ENCODE measurements at regions not wholly inside any gene's neighbourhood (a gene's known extent, or its start where the extent isn't known, plus 50 kb on each side); places are given as distances from the start of the nearest gene placed in this dataset.
"Not testable (repeated sequence)": the region's sequence is repeated elsewhere in the genome, so short reads cannot be mapped to it uniquely, and the experiment has no call there.

GRCh38 chr9:102435427-102435826 lies 559.7 kb upstream of the CYLC2 start:
- Mint-ChIP-seq H3K27ac (no peak overlapping the region), H3K36me3 (ENCODE audit: low read depth) (no peaks in the 10 kb centered on the region), H3K4me3 (no peak overlapping the region), H3K27me3 (no peaks in the 10 kb centered on the region), H3K4me1 (no peaks in the 10 kb centered on the region), H3K9me3 (ENCODE audit: low read depth) (peaks cover 11% of the 10 kb centered on the region)
- ChIA-PET CTCF (interaction anchor here (0.6 kb wide), 1 partner anchor 567 kb away, joined by 4 read pairs; no protein-coding TSS in a partner anchor), POLR2A (no interaction called here)
- no peak for DNase-seq
- intact Hi-C loops (cut with DNase I, micrococcal nuclease), result no loop called here
- no peak for ATAC-seq

DNA sequence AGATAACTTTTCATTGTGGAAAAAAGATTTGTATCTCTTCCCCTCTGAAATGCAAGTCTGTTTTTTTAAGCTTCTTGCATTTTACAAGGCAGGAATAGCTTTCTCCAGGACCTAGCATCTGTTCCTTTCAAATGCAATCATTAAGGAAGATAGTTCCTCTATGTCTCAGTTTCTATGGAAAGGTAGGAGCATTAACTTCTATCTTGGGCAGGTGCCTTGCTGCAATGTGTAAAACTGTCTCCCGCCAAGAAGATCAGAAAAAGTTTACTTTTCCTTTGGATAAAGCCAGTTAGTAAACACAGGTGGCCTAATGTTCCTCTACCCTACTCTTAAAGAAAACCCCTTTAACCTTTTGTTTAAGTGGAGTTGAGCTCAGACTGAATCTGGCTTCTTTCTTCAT lies 560.6 kb upstream of the CYLC2 start:
- intact Hi-C loops (cut with DNase I, micrococcal nuclease), result no loop called here

DNA sequence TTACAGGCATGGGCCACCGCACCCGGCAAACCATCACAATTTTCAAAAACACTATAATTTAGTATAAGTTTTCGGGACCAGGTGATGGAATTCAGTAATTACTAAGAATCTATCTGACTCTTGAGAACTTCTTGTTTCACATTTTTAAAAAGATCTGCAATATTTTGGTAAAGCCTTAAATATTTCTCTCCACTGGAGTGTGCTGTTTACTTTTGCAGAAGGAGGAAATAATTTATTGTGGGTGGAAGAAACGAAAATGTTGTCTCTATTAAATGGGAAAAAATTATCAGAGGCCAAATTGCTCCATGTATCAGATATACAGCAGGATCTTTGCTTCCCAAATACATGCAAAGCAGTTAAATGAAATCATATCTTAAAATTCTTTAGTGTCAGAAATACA lies 566.8 kb upstream of the CYLC2 start:
- ChIA-PET CTCF (no interaction called here), POLR2A (no interaction called here)
- H3K36me3 Mint-ChIP-seq (ENCODE audit: low read depth), result no peaks in the 10 kb centered on the region
- no peak for ATAC-seq
- no peak overlapping the region for H3K4me3 Mint-ChIP-seq
- no peaks in the 10 kb centered on the region for H3K4me1 Mint-ChIP-seq
- no peaks in the 10 kb centered on the region for H3K27me3 Mint-ChIP-seq
- intact Hi-C loops (cut with DNase I, micrococcal nuclease), result no loop called here
- H3K27ac Mint-ChIP-seq, result no peak overlapping the region
- no peak for DNase-seq
- no peaks in the 10 kb centered on the region for H3K9me3 Mint-ChIP-seq (ENCODE audit: low read depth)

More for the DNA sequence above, 560.6 kb upstream of the CYLC2 start:
- ATAC-seq, result no peak
- Mint-ChIP-seq H3K4me1 (no peaks in the 10 kb centered on the region), H3K36me3 (ENCODE audit: low read depth) (no peaks in the 10 kb centered on the region), H3K27ac (no peak overlapping the region), H3K27me3 (no peaks in the 10 kb centered on the region), H3K9me3 (ENCODE audit: low read depth) (peaks cover 11% of the 10 kb centered on the region), H3K4me3 (no peak overlapping the region)
- ChIA-PET CTCF (no interaction called here), POLR2A (no interaction called here)
- no peak for DNase-seq

DNA sequence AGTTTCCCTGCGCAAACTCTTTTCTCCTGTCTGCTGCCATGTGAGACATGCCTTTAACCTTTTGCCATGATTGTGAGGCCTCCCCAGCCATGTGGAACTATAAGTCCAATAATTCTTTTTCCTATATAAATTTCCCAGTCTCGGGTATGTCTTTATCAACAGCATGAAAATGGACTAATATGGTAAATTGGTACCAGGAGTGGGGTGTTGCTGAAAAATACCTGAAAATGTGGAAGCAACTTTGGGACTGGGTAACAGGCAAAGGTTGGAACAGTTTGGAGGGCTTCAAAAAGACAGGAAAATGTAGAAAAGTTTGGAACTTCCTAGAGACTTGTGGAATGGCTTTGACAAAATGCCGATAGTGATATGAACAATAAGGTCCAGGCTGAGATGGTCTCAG lies 578.9 kb upstream of the CYLC2 start:
- DNase-seq; POLR2A ChIA-PET; H3K36me3 Mint-ChIP-seq (ENCODE audit: low read depth); H3K4me3 Mint-ChIP-seq; CTCF ChIA-PET; ATAC-seq; H3K4me1 Mint-ChIP-seq; H3K27me3 Mint-ChIP-seq; H3K27ac Mint-ChIP-seq; intact Hi-C loops (cut with DNase I, micrococcal nuclease): not testable (repeated sequence)
- peaks cover 18% of the 10 kb centered on the region for H3K9me3 Mint-ChIP-seq (ENCODE audit: low read depth)

GRCh38 chr9:102405218-102405867 lies 589.8 kb upstream of the CYLC2 start:
- H3K4me3 Mint-ChIP-seq, result no peak overlapping the region
- POLR2A ChIA-PET, result no interaction called here
- no peaks in the 10 kb centered on the region for H3K4me1 Mint-ChIP-seq
- no peak overlapping the region for H3K27ac Mint-ChIP-seq
- peaks cover 3% of the 10 kb centered on the region for H3K9me3 Mint-ChIP-seq (ENCODE audit: low read depth)
- H3K36me3 Mint-ChIP-seq (ENCODE audit: low read depth), result no peaks in the 10 kb centered on the region
- no peaks in the 10 kb centered on the region for H3K27me3 Mint-ChIP-seq
- intact Hi-C loops (cut with DNase I, micrococcal nuclease), result no loop called here
- CTCF ChIA-PET, result no interaction called here
- DNase-seq (no peak), ATAC-seq (no peak)

DNA sequence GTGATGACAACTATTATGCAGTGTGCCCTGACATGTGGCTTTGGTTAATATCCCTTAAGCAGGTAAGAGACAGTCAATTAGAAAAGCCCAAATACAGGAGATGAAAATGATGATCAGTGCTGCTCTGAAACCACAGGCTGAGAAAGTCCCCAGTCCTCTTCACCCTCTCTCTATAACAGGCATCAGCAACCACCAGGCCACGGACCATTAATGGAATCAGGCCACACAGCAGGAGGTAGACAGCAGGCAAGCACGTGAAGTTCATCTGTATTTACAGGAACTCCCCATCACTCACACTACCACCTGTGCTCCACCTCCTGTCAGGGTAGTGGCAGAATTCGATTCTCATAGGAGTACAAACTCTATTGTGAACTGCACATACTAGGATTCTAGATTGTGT lies 591.6 kb upstream of the CYLC2 start:
- CTCF ChIA-PET, result no interaction called here
- intact Hi-C loops (cut with DNase I, micrococcal nuclease), result no loop called here
- H3K27me3 Mint-ChIP-seq, result no peaks in the 10 kb centered on the region
- no peaks in the 10 kb centered on the region for H3K4me1 Mint-ChIP-seq
- no peak overlapping the region for H3K27ac Mint-ChIP-seq
- no peak for ATAC-seq
- POLR2A ChIA-PET, result no interaction called here
- no peak for DNase-seq
- H3K4me3 Mint-ChIP-seq, result no peak overlapping the region
- H3K9me3 Mint-ChIP-seq (ENCODE audit: low read depth), result peaks cover 5% of the 10 kb centered on the region
- no peaks in the 10 kb centered on the region for H3K36me3 Mint-ChIP-seq (ENCODE audit: low read depth)

DNA sequence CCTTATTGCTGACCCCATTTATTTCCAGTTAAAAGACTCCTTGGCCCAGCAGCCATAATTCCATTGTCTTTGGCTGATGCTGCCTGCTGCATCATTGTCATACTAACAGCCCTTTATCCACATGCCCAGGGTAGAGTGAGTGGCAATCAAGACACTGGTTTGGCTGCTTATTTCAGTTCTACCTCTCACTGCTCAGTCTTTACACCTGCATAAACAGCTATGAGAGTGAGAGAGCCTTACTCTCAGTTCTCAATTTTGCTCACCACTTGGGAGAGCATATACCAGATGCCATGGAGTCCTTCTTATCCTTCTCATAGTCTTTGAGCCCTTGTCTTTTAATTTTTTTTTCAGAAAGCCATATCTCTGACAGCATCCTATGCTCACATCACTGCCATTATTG lies 596.9 kb upstream of the CYLC2 start:
- peaks cover 12% of the 10 kb centered on the region for H3K9me3 Mint-ChIP-seq (ENCODE audit: low read depth)
- ATAC-seq (no peak), DNase-seq (no peak)
- intact Hi-C loops (cut with DNase I, micrococcal nuclease), result no loop called here
- H3K4me1 Mint-ChIP-seq, result no peaks in the 10 kb centered on the region
- H3K27ac Mint-ChIP-seq, result no peak overlapping the region
- ChIA-PET CTCF (no interaction called here), POLR2A (no interaction called here)
- H3K4me3 Mint-ChIP-seq, result no peak overlapping the region
- H3K36me3 Mint-ChIP-seq (ENCODE audit: low read depth), result no peaks in the 10 kb centered on the region
- H3K27me3 Mint-ChIP-seq, result no peaks in the 10 kb centered on the region

DNA sequence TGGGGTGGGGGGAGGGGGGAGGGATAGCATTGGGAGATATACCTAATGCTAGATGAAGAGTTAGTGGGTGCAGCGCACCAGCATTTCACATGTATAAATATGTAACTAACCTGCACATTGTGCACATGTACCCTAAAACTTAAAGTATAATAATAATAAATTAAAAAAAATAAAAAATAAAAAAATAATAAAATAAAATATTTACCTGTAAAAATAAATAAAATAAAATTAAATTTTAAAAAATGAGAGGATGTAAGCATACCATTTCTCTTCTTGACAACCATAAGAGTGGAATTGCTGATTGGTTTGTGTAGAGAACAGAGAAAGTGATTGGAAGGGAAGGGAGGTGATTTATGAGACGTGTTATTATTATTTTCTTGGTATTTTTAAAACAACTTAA lies 609.5 kb upstream of the CYLC2 start:
- H3K4me3 Mint-ChIP-seq; DNase-seq; H3K36me3 Mint-ChIP-seq (ENCODE audit: low read depth); ATAC-seq; intact Hi-C loops (cut with DNase I, micrococcal nuclease); CTCF ChIA-PET; H3K9me3 Mint-ChIP-seq (ENCODE audit: low read depth); POLR2A ChIA-PET; H3K27me3 Mint-ChIP-seq; H3K27ac Mint-ChIP-seq; H3K4me1 Mint-ChIP-seq: not testable (repeated sequence)

GRCh38 chr9:102362470-102363132 lies 624.2 kb upstream of the GRIN3A start:
- intact Hi-C loops (cut with DNase I, micrococcal nuclease), result no loop called here
- DNase-seq (no peak), ATAC-seq (no peak)
- H3K36me3 Mint-ChIP-seq (ENCODE audit: low read depth), result no peaks in the 10 kb centered on the region
- CTCF ChIA-PET, result interaction anchor here (0.9 kb wide), 1 partner anchor 154 kb away, joined by 3 read pairs; no protein-coding TSS in a partner anchor
- peaks cover 4% of the 10 kb centered on the region for H3K9me3 Mint-ChIP-seq (ENCODE audit: low read depth)
- H3K4me1 Mint-ChIP-seq, result no peaks in the 10 kb centered on the region
- no peak overlapping the region for H3K27ac Mint-ChIP-seq
- H3K4me3 Mint-ChIP-seq, result no peak overlapping the region
- POLR2A ChIA-PET, result no interaction called here
- no peaks in the 10 kb centered on the region for H3K27me3 Mint-ChIP-seq

DNA sequence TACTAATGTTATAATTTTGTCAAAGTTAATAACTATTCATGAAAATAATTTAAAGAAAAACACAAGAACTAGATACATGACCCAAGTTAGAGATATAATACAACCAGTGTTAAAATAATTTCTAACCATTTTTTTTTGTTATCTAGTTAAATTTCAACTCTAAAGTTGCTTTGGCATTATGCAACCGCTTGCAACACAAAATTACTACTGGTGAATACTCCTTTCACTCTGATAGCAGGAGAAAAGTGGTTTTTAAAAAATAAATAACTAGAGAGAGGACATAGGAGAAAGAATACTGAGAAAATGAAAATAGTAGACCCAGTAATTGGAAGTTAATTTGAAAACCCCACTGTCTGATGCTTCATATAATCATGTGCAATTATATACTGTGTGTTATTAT lies 622.4 kb upstream of the GRIN3A start:
- H3K36me3 Mint-ChIP-seq (ENCODE audit: low read depth), result no peaks in the 10 kb centered on the region
- intact Hi-C loops (cut with DNase I, micrococcal nuclease), result no loop called here
- DNase-seq (no peak), ATAC-seq (no peak)
- peaks cover 11% of the 10 kb centered on the region for H3K9me3 Mint-ChIP-seq (ENCODE audit: low read depth)
- ChIA-PET POLR2A (no interaction called here), CTCF (no interaction called here)
- H3K27ac Mint-ChIP-seq, result no peak overlapping the region
- H3K4me3 Mint-ChIP-seq, result no peak overlapping the region
- H3K4me1 Mint-ChIP-seq, result no peaks in the 10 kb centered on the region
- no peaks in the 10 kb centered on the region for H3K27me3 Mint-ChIP-seq

- POLR2A ChIA-PET, result no interaction called here
- ATAC-seq, result no peak
- H3K27me3 Mint-ChIP-seq, result no peaks in the 10 kb centered on the region
- H3K36me3 Mint-ChIP-seq (ENCODE audit: low read depth), result no peaks in the 10 kb centered on the region
- no peaks in the 10 kb centered on the region for H3K4me1 Mint-ChIP-seq
- peaks cover 13% of the 10 kb centered on the region for H3K9me3 Mint-ChIP-seq (ENCODE audit: low read depth)
- CTCF ChIA-PET, result no interaction called here
- H3K4me3 Mint-ChIP-seq, result no peak overlapping the region
- DNase-seq, result no peak
- intact Hi-C loops (cut with DNase I, micrococcal nuclease), result no loop called here
- H3K27ac Mint-ChIP-seq, result no peak overlapping the region
Observed at GRCh38 chr9:102355982-102356381, 617.5 kb upstream of the GRIN3A start.

GRCh38 chr9:102354041-102354440 lies 615.6 kb upstream of the GRIN3A start:
- no peaks in the 10 kb centered on the region for H3K36me3 Mint-ChIP-seq (ENCODE audit: low read depth)
- no peaks in the 10 kb centered on the region for H3K4me1 Mint-ChIP-seq
- ATAC-seq (no peak), DNase-seq (no peak)
- H3K9me3 Mint-ChIP-seq (ENCODE audit: low read depth), result peaks cover 19% of the 10 kb centered on the region
- no peaks in the 10 kb centered on the region for H3K27me3 Mint-ChIP-seq
- no peak overlapping the region for H3K27ac Mint-ChIP-seq
- ChIA-PET CTCF (no interaction called here), POLR2A (no interaction called here)
- intact Hi-C loops (cut with DNase I, micrococcal nuclease), result no loop called here
- H3K4me3 Mint-ChIP-seq, result no peak overlapping the region
